ENCODE measurements at regions not wholly inside any gene's neighbourhood (a gene's known extent, or its start where the extent isn't known, plus 50 kb on each side); places are given as distances from the start of the nearest gene placed in this dataset.

GRCh38 chr14:103188810-103189480 lies 65.7 kb downstream of the TNFAIP2 start:
- TF ChIP-seq OSR1 (CRISPR knock-in tag; IDR thresholded peaks at IDR 0.05), result no peak
- no peak for TF ChIP-seq PATZ1 (CRISPR knock-in tag; IDR thresholded peaks at IDR 0.05; ENCODE audit: borderline replicate concordance)
- no peak for TF ChIP-seq ZC3H10 (CRISPR knock-in tag; IDR thresholded peaks at IDR 0.05)
- TF ChIP-seq CSRNP3 (CRISPR knock-in tag; IDR thresholded peaks at IDR 0.05), result no peak
- no peak for TF ChIP-seq ZFP30 (CRISPR knock-in tag; IDR thresholded peaks at IDR 0.05)
- TF ChIP-seq TSHZ2 (CRISPR knock-in tag; IDR thresholded peaks at IDR 0.05), result no peak
- TF ChIP-seq ISL1 (CRISPR knock-in tag; IDR thresholded peaks at IDR 0.05), result no peak
- no peak for TF ChIP-seq POU6F1 (CRISPR knock-in tag; IDR thresholded peaks at IDR 0.05; ENCODE audit: borderline replicate concordance, low read depth)
